Suppressor macrophage treated with lipopolysaccharide for 1 hour (primary cell): ENCODE measurements at regions not wholly inside any gene's neighbourhood (a gene's known extent, or its start where the extent isn't known, plus 50 kb on each side); places are given as distances from the start of the nearest gene placed in this dataset.
A peak's percentile ranks its signal among the peaks of the same experiment; 100 is the strongest.

Experiments used
- DNase-seq, 3 donors: peaks; one replicate each; pipeline ENCODE4 v3.0.0-alpha.2; 2020 to 2022

- no peak for DNase-seq
These were observed 88.8 kb upstream of the PLEKHG7 start for GRCh38 chr12:92614001-92614400.

- no peak for DNase-seq
These were observed 90.2 kb upstream of the PLEKHG7 start for GRCh38 chr12:92612611-92613010.

DNA sequence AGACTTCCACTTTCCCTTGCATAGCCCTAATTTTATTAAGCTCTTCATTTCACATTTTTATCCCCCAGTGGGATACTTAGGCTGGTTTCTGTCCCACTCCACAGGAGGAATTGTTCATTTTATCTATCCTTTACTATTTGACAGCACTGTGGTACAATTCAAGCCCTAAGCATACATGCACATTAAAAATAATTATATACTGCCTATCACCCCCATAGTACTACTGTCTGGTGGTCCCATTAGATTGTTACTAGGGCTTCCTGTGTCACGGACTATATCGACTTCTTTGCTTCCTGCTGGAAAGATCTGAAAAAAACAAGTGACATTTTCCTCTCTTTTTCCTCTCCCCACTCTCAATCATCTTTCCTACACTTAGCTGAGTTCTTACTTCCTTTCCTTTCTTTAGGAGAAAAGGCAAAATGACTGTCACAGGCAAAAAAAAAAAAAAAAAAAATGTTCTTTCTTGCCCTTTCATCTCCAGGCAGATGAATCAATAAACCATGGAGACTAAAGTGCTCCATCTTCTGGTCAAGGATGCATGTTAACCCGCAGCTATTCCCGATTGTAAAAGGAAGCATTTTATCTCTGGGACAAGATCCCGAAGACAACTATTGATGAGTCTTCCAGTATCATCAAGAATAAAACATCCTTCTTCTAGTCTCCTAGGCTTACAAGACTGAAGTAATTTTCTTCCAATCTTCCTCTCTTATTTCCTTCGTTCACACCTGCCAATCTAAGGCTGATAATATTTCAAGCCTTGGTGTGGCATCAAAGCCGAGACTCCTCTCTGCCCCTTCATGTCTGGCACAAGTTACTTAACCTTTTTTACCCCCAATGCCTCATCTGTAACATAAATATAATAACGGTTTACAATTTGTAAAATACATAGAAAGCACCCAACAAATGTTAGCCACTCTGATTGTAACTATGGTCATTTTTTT, 94.4 kb upstream of the PLEKHG7 start:
- peak; percentile 62 to 76 (median 73) for DNase-seq

- DNase-seq: no peak
These were observed 95.8 kb upstream of the PLEKHG7 start for GRCh38 chr12:92606956-92607355.

DNA sequence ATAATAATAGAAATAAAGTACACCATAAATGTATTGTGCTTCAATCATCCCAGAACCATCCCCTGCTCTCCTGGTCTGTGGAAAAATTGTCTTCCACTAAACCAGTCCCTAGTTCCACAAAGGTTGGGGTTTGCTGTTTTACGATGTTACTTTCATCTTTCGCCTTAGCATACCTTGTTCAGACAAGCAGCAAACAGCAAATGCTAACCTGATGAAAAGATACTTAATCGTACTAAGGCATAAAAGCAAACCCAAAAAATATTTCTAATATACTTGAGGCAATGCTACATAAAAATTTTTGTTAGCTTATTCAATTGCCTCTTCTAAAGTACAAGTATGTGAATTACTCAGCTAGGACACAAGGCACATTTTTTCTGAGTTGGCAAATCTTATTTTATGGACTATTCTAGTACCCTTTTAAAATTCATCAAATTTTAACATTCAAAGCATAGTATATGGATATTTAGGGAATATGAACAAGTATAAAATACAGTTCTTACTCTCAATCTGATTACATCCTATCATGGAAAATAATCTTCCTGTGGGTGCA, 97.1 kb upstream of the PLEKHG7 start:
- DNase-seq: no peak

DNA sequence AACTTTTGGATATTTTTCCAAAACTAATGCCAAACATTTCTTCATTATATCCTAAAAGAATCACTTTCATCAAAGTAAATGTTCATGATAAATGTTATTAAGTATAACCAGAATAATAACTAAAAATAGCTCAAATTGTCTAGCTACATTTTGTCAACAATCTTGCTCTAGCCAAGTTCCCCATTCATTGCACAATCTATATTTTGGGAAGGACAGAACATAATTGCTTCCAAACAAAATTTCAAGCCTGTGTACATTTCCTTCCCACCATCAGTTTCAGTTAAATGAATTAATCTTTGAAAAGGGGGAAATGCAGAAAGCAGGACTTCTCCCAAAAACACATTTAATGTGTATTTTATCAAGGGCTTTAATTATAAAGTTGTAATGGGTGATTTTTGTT, 98.0 kb upstream of the PLEKHG7 start:
- peak; percentile 35 to 63 (median 59) for DNase-seq

DNA sequence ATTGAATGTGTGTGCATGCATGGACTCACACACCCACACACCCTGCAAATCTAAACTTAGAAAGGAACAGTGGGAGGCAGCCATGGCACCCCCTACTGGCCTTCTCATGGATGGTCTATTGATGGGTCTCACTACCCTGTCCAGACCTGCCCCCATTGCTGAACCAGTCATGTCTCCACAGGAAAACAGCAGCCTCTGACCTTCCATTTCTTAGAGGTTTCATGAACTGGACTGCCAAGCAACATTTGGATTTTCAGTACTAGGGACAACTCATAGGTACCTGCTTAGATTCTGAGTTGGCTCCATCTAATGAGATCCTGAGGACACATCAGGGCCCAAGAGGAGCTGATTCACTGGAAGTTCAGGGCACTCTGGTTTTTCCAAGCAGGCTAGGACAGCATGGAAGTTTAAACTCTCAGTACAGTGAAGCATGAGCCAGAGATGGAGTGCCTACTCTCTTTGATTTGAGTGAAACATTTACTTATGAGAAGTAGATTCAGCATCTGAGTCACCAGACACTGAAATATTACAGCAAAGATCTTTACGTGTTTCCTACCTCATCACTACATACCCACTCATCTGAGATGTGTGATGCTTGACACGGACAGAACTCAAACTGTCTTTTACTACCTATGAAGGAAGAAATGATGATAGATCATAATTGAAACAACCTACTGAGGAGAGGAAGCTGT, 98.9 kb upstream of the PLEKHG7 start:
- peak; percentile 63 to 92 (median 84) for DNase-seq

DNA sequence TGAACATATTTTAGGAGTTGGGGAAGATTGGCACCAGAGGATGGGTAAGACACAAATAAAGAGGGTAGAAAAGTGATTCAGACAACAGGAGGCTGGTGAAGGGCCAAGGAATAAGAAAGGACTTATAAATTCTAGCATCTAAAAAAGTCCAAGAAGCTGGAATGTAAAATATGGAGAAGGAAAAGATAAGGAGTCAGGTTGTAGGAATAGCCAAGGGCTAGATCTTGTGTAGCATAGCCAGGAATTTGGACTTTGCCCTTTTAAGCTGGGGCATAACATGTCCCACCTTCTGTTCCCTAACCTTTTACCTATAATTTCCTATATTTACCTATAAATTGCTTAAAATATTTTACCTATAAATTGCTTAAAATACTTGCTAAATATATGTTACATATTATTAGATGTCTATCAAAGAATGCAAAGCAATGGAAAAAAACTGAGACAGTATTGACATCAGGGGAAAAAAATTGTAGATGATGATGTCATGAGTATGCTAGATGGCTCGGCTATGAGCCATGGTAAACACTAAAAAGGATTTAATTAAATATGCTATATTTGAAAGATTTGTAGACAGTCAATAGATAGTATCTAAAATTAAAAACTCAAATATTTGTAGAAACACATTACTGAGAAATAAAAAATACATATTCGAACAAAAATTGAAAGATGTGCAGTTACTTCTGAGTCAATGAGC, 99.7 kb upstream of the PLEKHG7 start:
- peak in 1 of 3 donors; percentile 32 for DNase-seq

GRCh38 chr12:92602476-92602875, 100.3 kb upstream of the PLEKHG7 start:
- DNase-seq: peak; percentile 63 to 95 (median 92)

GRCh38 chr12:92601680-92602079, 101.1 kb upstream of the PLEKHG7 start:
- DNase-seq: no peak

DNA sequence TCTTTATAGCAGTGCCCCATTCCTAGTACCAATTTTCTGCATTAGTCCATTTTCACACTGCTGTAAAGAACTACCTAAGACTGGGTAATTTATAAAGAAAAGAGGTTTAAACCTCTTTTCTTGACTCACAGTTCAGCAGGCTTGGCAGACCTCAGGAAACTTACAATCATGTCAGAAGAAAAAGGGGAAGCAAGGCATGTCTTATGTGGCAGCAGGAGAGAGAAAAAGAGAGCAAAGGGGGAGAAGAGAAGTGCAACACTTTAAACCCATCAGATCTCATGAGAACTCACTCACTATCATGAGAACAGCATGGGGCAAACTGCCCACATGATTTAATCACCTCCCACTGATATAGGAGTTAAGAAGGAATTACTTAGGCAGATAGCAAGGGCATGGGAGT, 101.6 kb upstream of the PLEKHG7 start:
- peak in 1 of 3 donors; percentile 20 for DNase-seq

DNA sequence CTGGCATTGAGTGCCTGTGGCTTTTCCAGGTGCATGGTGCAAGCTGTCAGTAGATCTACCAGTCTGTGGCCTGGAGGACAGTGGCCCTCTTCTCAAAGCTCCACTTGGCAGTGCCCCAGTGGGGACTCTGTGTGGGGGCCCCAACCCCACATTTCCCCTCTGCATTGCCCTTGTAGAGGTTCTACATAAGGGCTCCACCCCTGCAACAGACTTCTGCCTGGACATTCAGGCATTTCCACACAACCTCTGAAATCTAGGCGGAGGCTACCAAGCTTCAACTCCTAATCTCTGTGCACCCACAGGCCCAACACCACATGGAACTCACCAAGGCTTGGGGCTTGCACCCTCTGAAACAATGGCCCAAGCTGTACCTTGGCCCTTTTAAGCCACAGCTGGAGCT, 102.7 kb upstream of the PLEKHG7 start:
- no peak for DNase-seq

DNA sequence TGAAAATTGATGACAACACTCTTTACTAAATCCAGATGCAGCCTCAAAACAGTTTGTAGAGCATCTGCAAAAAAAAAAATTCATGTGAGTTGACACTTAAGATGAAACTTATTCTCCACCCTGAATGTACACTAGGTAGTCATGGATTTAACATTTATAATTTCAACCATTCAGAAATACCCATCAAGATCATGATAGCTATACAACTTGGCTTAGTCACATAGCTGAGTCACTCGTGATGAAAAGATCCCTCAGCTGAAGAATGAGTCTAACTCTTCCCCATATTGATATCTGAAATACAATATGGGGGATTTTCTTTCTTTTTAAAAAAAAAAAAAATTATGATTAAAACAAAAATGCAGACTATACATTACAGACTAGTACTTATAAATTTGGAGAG, 104.8 kb upstream of the PLEKHG7 start:
- DNase-seq: peak; percentile 65 to 92 (median 87)

- DNase-seq: no peak
These were observed 105.7 kb upstream of the PLEKHG7 start for GRCh38 chr12:92597118-92597517.

GRCh38 chr12:92596383-92596782, 106.4 kb upstream of the PLEKHG7 start:
- peak in 2 of 3 donors; percentile 35 to 40 for DNase-seq

DNA sequence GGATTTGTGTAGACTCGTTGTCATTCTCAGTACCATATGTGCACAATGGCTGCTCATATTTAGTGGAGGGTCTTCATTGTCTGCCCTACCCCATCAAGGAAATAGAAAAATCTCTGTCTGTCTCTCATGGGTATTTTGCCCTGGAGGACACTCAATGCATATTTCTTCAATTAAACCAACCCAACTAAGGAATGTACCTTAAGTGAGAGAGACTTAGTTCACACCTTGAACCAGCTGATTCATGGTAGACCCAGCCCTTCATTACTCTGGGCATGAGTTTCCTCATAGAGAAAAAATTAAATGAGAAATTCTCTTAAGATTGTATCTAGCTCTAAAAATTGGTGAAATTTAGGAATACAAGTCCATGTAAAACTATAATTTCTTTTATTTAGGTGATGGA, 107.1 kb upstream of the PLEKHG7 start:
- no peak for DNase-seq

GRCh38 chr12:92593734-92594402, 108.9 kb upstream of the PLEKHG7 start:
- DNase-seq: peak; percentile 86 to 97 (median 94)

DNA sequence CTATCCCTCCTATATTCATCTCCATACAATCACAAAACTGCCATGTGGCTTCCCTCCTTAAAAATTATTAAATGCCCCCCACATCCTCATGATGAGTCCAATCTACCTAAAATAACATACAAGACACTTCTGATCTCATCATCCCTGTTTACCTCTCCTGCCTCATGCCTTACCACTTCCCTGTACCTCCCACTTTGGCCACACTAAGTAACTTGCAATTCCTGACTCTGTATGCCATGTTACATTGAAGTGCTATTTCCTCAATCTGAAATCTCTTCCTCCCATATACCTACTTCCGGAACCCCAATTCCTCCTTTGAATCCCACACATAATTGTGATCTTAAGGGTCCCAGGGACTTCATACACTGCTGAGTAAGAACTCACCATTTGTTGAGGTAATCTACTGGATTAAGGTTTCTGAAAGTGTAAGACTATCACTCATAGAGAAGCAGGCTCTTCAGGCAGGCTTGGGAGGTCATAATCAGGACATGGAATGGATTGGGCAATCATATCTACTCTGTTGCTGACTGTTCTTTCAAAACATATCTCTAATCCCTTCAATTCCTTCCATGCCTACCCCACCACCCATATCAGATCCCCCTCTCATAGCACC, 117.6 kb upstream of the PLEKHG7 start:
- DNase-seq: peak in 2 of 3 donors; percentile 32 to 35

- no peak for DNase-seq
These were observed 118.9 kb upstream of the PLEKHG7 start for GRCh38 chr12:92583910-92584309.

DNA sequence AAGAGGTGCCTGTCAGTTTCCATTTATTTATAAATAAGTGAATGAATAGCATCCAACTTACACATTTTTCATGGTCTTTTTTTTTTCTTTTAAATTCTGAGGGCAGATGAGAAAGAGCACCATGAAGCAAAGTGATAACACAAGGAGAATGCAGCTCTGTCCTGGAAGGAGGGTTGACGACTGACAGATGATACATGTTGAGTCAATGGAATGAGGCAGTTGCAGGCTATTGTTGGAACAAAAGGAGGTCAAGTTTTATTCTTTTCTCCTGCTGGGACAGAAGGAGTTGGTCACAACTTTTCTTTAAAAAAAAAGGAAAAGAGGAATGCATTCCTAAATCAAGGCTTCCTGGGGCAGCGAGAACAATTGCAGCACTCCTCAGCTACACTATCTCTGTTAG, 119.9 kb upstream of the PLEKHG7 start:
- no peak for DNase-seq

DNA sequence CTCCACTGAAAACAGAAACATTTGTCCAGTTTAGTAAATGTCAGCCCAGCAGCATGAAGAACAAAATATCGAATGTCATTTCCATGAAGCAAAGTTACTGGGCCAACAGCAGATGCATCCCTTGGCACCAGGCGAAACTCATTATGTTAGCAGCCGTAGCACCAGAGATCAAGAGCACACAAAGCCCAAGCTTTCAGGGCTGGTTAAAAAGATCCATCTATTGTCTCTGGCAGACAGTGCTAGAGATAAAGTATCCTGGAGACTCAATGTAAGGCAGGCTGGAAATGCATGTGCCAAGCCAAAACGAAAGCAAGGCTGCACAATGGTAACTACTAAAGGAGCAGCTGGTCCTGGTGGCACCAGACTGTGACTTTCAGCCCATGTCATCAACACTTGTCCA, 120.3 kb upstream of the PLEKHG7 start:
- no peak for DNase-seq

DNA sequence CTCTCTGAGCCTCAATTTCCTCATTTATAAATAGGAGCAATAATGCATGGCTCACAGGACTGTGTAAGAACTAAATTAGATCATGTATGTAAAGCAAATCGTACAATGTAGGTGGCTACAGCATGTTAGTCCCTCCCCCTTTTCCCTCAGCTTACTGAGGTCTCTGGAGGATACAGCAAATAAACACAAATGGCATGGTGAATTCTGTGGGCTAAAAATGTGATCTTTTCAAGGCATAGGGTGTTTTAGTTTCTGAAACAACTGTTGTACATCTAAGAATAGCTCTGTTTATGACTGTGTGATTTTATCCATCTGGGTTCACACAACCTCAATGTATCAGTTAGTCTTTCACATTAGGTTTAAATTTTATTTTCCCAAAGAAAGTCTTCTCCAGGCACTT, 121.2 kb upstream of the PLEKHG7 start:
- DNase-seq: no peak
